ENCODE measurements at regions not wholly inside any gene's neighbourhood (a gene's known extent, or its start where the extent isn't known, plus 50 kb on each side); places are given as distances from the start of the nearest gene placed in this dataset.
"Not testable (repeated sequence)": the region's sequence is repeated elsewhere in the genome, so short reads cannot be mapped to it uniquely, and the experiment has no call there.

DNA sequence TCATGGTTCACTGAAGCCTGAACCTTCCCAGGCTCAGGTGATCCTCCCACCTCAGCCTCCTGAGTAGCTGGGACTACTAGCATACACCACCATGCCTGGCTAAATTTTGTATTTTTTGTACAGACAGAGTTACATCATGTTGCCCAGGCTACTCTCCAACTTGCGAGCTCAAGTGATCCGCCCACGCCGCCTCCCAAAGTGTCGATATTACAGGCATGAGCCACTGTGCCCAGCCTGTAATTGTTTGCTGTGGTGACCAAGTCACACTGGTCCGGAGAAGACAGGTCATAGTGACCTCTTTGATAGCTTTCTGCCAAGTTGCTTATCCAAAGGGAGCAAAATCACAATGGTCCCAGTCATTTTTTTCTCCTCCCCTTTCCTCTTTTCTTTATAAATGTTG, 167.4 kb upstream of the NOTCH2NLA start:
- not testable (repeated sequence) for H3K9ac ChIP-seq (ENCODE audit: low read depth in 1 of 2, low read length in 2 of 2); H3K36me3 ChIP-seq (ENCODE audit: control insufficient read depth in 1 of 2, insufficient read depth in 2 of 2, low read length in 2 of 2); H3K27me3 ChIP-seq (ENCODE audit: control insufficient read depth in 1 of 2, insufficient read depth in 2 of 2, low read length in 2 of 2); H3K27ac ChIP-seq (ENCODE audit: low read depth, low read length); H3K4me3 ChIP-seq (ENCODE audit: low read depth in 1 of 2, low read length in 2 of 2); H3K9me3 ChIP-seq (ENCODE audit: control insufficient read depth in 1 of 2, low read length in 2 of 2); H3K4me1 ChIP-seq (ENCODE audit: control insufficient read depth in 1 of 2, insufficient read depth in 2 of 2, low read length in 2 of 2)

DNA sequence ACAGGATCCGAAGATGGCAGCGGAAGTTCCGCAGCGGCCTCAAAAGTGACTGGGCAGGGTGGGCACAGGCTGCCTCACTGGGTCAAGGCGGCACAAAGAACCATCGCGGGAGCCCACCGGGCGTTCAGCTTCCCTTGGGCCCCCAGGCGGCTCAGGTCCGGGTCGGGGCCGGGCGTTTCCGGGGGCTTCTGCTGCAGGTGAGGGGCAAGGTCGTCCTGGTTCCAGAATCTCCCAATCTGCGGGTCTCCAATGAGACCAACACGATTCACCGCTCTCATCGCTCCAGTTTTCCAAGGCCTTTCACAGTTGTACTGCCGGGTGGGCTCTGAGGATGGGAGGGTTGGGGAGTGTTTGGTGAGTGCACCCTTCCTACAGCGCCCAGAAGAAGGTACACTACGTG, 165.0 kb upstream of the NOTCH2NLA start:
- not testable (repeated sequence) for H3K27ac ChIP-seq (ENCODE audit: low read depth, low read length); H3K9ac ChIP-seq (ENCODE audit: low read depth in 1 of 2, low read length in 2 of 2); H3K27me3 ChIP-seq (ENCODE audit: control insufficient read depth in 1 of 2, insufficient read depth in 2 of 2, low read length in 2 of 2); H3K9me3 ChIP-seq (ENCODE audit: control insufficient read depth in 1 of 2, low read length in 2 of 2); H3K4me3 ChIP-seq (ENCODE audit: low read depth in 1 of 2, low read length in 2 of 2); H3K4me1 ChIP-seq (ENCODE audit: control insufficient read depth in 1 of 2, insufficient read depth in 2 of 2, low read length in 2 of 2); H3K36me3 ChIP-seq (ENCODE audit: control insufficient read depth in 1 of 2, insufficient read depth in 2 of 2, low read length in 2 of 2)

DNA sequence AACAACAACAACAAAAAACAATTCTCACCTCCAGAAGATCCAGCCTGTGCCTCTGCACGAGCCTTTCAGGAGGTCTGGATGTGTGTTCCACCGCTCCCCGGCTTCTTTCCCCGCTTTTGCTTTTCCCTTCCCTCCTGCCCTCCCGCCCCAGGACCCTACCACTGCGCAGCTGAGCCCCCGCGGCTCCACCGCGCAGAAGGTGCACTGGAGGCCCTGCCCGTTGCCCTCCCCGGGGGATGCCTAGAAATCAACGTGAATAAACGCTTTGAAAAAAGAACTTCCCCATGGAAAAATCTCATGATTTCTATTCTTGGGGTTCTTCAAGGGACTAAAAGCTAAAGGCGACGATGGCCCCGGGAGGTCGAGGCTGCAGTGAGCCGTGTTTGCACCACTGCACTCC, 164.3 kb upstream of the NOTCH2NLA start:
- not testable (repeated sequence) for H3K36me3 ChIP-seq (ENCODE audit: control insufficient read depth in 1 of 2, insufficient read depth in 2 of 2, low read length in 2 of 2); H3K9ac ChIP-seq (ENCODE audit: low read depth in 1 of 2, low read length in 2 of 2); H3K27ac ChIP-seq (ENCODE audit: low read depth, low read length); H3K4me3 ChIP-seq (ENCODE audit: low read depth in 1 of 2, low read length in 2 of 2); H3K4me1 ChIP-seq (ENCODE audit: control insufficient read depth in 1 of 2, insufficient read depth in 2 of 2, low read length in 2 of 2); H3K9me3 ChIP-seq (ENCODE audit: control insufficient read depth in 1 of 2, low read length in 2 of 2); H3K27me3 ChIP-seq (ENCODE audit: control insufficient read depth in 1 of 2, insufficient read depth in 2 of 2, low read length in 2 of 2)

DNA sequence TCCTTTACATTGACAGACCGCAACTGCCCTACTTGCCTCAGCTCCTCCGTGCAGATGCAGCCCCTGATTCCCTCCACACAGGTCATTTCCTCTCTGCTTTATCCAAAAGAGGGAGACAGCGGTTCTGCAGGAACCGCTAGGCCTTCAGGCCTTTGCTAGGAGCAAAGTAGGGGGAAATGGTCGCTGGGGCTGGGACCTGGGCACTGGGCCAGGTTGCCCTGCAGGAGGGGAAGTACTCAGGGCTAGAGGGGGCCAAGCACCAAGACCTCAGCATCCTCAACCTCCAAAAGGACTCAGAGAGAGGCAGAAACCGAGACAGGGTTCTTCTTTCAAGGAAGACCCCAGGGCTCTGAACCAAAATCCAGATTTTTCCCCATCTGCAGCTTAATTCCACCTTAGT, 160.4 kb upstream of the NOTCH2NLA start:
- not testable (repeated sequence) for H3K9ac ChIP-seq (ENCODE audit: low read depth in 1 of 2, low read length in 2 of 2); H3K9me3 ChIP-seq (ENCODE audit: control insufficient read depth in 1 of 2, low read length in 2 of 2); H3K27me3 ChIP-seq (ENCODE audit: control insufficient read depth in 1 of 2, insufficient read depth in 2 of 2, low read length in 2 of 2); H3K4me1 ChIP-seq (ENCODE audit: control insufficient read depth in 1 of 2, insufficient read depth in 2 of 2, low read length in 2 of 2); H3K4me3 ChIP-seq (ENCODE audit: low read depth in 1 of 2, low read length in 2 of 2); H3K36me3 ChIP-seq (ENCODE audit: control insufficient read depth in 1 of 2, insufficient read depth in 2 of 2, low read length in 2 of 2); H3K27ac ChIP-seq (ENCODE audit: low read depth, low read length)

DNA sequence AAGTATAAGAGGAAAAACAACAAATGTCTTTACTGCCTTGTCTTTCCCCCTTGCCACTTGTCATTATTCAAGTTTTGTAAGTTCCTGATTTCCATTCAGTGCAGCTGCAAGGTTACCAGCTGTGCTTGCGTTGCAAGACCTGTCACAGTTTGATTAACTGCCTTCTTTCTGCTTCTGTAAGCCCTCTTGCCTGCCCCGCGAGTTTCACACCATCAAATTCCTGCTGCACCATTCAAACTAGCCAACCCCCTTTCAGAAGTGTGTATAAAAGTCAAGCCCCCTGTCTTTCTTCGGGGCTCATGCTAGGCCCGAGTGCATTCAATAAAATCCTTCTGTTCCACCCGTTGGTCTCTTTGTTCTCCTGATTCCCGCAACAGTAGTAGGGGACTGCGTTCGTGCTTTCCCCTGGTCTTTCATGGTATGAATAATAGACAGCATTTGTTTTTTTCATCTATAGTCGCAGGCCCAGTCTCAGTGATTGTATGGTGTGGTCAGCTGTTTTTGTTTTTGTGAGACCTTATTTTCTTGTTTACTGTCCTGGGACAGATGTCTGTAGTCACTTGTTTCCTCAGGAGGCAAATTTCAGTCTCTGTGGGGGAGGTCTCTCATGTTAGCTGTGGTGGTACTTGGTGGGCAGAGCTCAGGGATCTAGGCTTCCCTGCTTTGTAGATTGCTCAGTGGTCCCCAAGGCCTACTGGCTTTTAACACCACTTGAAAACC, 159.1 kb upstream of the NOTCH2NLA start:
- not testable (repeated sequence) for H3K4me1 ChIP-seq (ENCODE audit: control insufficient read depth in 1 of 2, insufficient read depth in 2 of 2, low read length in 2 of 2); H3K27ac ChIP-seq (ENCODE audit: low read depth, low read length); H3K27me3 ChIP-seq (ENCODE audit: control insufficient read depth in 1 of 2, insufficient read depth in 2 of 2, low read length in 2 of 2); H3K36me3 ChIP-seq (ENCODE audit: control insufficient read depth in 1 of 2, insufficient read depth in 2 of 2, low read length in 2 of 2); H3K9me3 ChIP-seq (ENCODE audit: control insufficient read depth in 1 of 2, low read length in 2 of 2); H3K9ac ChIP-seq (ENCODE audit: low read depth in 1 of 2, low read length in 2 of 2); H3K4me3 ChIP-seq (ENCODE audit: low read depth in 1 of 2, low read length in 2 of 2)

DNA sequence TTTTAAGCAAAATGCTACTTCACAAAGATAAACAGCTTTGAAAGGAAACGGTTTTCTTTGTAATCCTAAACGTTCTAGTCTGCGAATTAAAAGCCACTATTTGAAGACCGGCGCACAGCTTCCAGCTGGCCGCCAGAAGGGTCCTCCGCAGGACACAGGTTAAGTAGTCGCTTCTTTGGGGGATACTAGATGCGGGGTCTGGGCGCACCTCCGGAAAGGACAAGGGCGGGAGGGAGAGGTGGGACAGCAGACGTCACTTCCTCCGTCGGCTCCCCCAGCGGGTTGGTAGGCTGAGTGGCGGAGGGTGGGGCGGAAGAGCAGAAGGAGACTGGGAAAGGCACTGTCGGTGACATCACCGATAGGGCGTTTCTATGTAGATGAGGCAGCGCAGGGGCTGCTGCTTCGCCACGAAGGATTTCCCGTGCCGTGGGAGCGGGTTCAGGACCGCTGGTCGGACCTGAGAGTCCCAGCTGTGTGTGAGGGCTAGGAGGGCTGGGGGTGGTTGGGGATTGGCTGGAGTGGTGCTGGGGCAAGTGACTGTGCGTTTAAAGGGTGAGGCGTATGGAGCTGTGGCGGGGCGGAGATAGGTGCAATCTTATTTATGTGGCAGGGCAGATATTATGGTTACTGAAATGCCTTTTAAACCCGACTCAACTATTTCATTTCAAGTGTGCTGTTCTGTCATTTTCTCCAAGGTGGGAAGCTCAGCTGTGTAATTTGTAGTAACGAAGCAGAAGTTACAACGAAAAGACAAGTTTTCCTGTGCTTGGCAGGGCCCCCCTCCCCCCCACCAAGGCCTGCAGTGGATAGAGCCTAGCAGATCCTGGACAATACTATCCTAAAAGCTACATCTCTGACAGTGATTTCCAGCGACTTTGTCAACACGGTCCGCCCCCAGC, 158.3 kb upstream of the NOTCH2NLA start:
- peak overlapping the region; percentile 43 to 65 for H3K9ac ChIP-seq (ENCODE audit: low read depth in 1 of 2, low read length in 2 of 2)
- peak overlapping the region; percentile 55 to 57 for H3K4me3 ChIP-seq (ENCODE audit: low read depth in 1 of 2, low read length in 2 of 2)
- H3K9me3 ChIP-seq (ENCODE audit: control insufficient read depth in 1 of 2, low read length in 2 of 2); H3K4me1 ChIP-seq (ENCODE audit: control insufficient read depth in 1 of 2, insufficient read depth in 2 of 2, low read length in 2 of 2); H3K27me3 ChIP-seq (ENCODE audit: control insufficient read depth in 1 of 2, insufficient read depth in 2 of 2, low read length in 2 of 2); H3K36me3 ChIP-seq (ENCODE audit: control insufficient read depth in 1 of 2, insufficient read depth in 2 of 2, low read length in 2 of 2): not testable (repeated sequence)
- H3K27ac ChIP-seq (ENCODE audit: low read depth, low read length): peak overlapping the region; percentile 78

GRCh38 chr1:146381196-146381595, 152.4 kb upstream of the NOTCH2NLA start:
- not testable (repeated sequence) for H3K36me3 ChIP-seq (ENCODE audit: control insufficient read depth in 1 of 2, insufficient read depth in 2 of 2, low read length in 2 of 2); H3K9ac ChIP-seq (ENCODE audit: low read depth in 1 of 2, low read length in 2 of 2); H3K9me3 ChIP-seq (ENCODE audit: control insufficient read depth in 1 of 2, low read length in 2 of 2); H3K4me1 ChIP-seq (ENCODE audit: control insufficient read depth in 1 of 2, insufficient read depth in 2 of 2, low read length in 2 of 2); H3K27me3 ChIP-seq (ENCODE audit: control insufficient read depth in 1 of 2, insufficient read depth in 2 of 2, low read length in 2 of 2); H3K4me3 ChIP-seq (ENCODE audit: low read depth in 1 of 2, low read length in 2 of 2); H3K27ac ChIP-seq (ENCODE audit: low read depth, low read length)

DNA sequence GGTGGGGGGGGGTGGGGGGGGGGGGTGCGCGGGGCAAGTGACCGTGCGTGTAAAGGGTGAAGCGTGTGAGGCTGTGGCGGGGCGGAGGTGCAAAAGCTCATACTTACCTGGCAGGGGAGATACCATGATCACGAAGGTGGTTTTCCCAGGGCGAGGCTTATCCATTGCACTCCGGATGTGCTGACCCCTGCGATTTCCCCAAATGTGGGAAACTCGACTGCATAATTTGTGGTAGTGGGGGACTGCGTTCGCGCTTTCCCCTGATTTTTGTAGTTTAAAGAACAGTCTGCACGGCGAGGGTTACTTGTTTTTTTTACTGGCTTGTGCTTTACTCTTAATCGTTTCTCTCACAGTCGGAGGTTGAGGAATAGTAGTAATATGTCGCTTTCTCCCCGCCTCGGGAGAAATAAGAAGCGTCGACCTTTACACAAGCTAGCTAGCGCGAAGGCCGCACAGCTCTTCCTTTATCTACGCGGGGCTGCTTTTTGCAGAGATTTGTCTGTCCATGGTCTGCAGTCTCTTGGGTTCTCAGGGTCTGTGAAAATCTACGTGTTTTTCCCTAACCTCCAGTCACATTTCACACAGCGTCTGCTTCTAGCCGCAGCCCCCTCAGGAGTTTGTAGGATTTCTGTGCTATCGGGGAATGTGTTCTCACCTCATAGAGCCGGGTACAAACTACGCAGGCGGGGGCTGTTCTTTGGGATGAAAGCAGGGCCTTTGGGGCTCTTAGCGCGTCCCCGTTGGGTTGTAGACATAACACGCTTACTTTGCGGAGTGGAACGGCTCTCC, 148.1 kb upstream of the NOTCH2NLA start:
- Histone ChIP-seq H3K27ac (ENCODE audit: low read depth, low read length) (peak overlapping the region; percentile 88), H3K4me3 (ENCODE audit: low read depth in 1 of 2, low read length in 2 of 2) (peak overlapping the region in 1 of 2 donors; percentile 50), H3K9ac (ENCODE audit: low read depth in 1 of 2, low read length in 2 of 2) (peak overlapping the region; percentile 53 to 77)
- H3K4me1 ChIP-seq (ENCODE audit: control insufficient read depth in 1 of 2, insufficient read depth in 2 of 2, low read length in 2 of 2); H3K9me3 ChIP-seq (ENCODE audit: control insufficient read depth in 1 of 2, low read length in 2 of 2); H3K27me3 ChIP-seq (ENCODE audit: control insufficient read depth in 1 of 2, insufficient read depth in 2 of 2, low read length in 2 of 2); H3K36me3 ChIP-seq (ENCODE audit: control insufficient read depth in 1 of 2, insufficient read depth in 2 of 2, low read length in 2 of 2): not testable (repeated sequence)

DNA sequence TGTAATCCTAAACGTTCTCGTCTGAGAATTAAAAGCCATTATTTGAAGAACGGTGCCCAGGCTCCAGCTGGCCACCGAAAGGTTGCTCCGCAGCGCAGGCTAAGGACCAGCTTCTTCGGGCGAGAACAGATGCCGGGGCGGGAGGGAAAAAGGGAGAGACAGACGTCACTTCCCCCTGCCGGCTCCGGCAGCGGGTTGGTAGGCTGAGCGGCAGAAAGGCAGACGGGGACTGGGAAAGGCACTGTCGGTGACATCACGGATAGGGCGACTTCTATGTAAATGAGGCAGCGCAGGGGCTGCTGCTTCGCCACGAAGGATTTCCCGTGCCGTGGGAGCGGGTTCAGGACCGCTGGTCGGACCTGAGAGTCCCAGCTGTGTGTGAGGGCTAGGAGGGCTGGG, 147.5 kb upstream of the NOTCH2NLA start:
- H3K36me3 ChIP-seq (ENCODE audit: control insufficient read depth in 1 of 2, insufficient read depth in 2 of 2, low read length in 2 of 2); H3K27me3 ChIP-seq (ENCODE audit: control insufficient read depth in 1 of 2, insufficient read depth in 2 of 2, low read length in 2 of 2); H3K9ac ChIP-seq (ENCODE audit: low read depth in 1 of 2, low read length in 2 of 2); H3K9me3 ChIP-seq (ENCODE audit: control insufficient read depth in 1 of 2, low read length in 2 of 2); H3K4me1 ChIP-seq (ENCODE audit: control insufficient read depth in 1 of 2, insufficient read depth in 2 of 2, low read length in 2 of 2); H3K4me3 ChIP-seq (ENCODE audit: low read depth in 1 of 2, low read length in 2 of 2): not testable (repeated sequence)
- peak overlapping the region; percentile 32 for H3K27ac ChIP-seq (ENCODE audit: low read depth, low read length)

DNA sequence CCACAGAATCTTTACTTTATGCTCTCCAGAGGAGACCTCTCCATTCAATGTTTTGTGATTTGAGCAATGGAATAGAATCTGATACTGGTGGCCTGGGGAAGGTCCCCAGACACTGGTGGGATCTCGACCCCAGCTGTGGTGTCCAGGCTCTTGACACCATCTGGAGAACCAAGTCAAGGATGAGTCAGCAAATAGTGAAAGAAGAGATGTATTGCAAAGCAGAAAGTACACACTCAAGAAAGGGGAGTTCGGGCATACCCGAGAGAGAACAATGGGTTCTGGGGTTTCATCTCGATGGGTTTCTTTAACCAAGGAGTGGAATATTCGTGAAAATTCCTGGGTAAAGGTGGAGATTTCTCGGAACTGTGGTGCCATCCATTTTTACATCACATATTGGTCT, 146.3 kb upstream of the NOTCH2NLA start:
- not testable (repeated sequence) for H3K27me3 ChIP-seq (ENCODE audit: control insufficient read depth in 1 of 2, insufficient read depth in 2 of 2, low read length in 2 of 2); H3K9me3 ChIP-seq (ENCODE audit: control insufficient read depth in 1 of 2, low read length in 2 of 2); H3K9ac ChIP-seq (ENCODE audit: low read depth in 1 of 2, low read length in 2 of 2); H3K4me1 ChIP-seq (ENCODE audit: control insufficient read depth in 1 of 2, insufficient read depth in 2 of 2, low read length in 2 of 2); H3K27ac ChIP-seq (ENCODE audit: low read depth, low read length); H3K36me3 ChIP-seq (ENCODE audit: control insufficient read depth in 1 of 2, insufficient read depth in 2 of 2, low read length in 2 of 2); H3K4me3 ChIP-seq (ENCODE audit: low read depth in 1 of 2, low read length in 2 of 2)
